CD4-positive, CD25-positive, alpha-beta regulatory T cell (primary cell): ENCODE measurements at regions not wholly inside any gene's neighbourhood (a gene's known extent, or its start where the extent isn't known, plus 50 kb on each side); places are given as distances from the start of the nearest gene placed in this dataset.

Experiments used
- ATAC-seq, 2 donors: fragments of 150-1000 bp; cut with Tn5 transposase; one replicate each; pipeline ENCODE4 v1.10.0; 2021; ENCODE audit warnings: low read depth in 2 of 2, moderate number of reproducible peaks in 2 of 2, moderate library complexity in 1 of 2
- DNase-seq, 3 donors: peaks; one replicate each; pipeline versions ENCODE4 v3.0.0 to v3.0.0-alpha.2; 2012 to 2022; ENCODE audit warnings: mixed read lengths in 1 of 3
- H3K27ac ChIP-seq: one replicate; pipeline ENCODE4 v1.7.0; 2013; ENCODE audit warnings: mild to moderate bottlenecking, low read length; ENCODE audit not compliant: insufficient read depth, poor library complexity, severe bottlenecking
- H3K27me3 ChIP-seq: one replicate; pipeline ENCODE4 v1.7.0; 2013; ENCODE audit warnings: low read length; ENCODE audit not compliant: control insufficient read depth, insufficient read depth
- H3K36me3 ChIP-seq: one replicate; pipeline ENCODE4 v1.7.0; 2013; ENCODE audit warnings: mild to moderate bottlenecking, low read length, moderate library complexity; ENCODE audit not compliant: control insufficient read depth, insufficient read depth
- H3K4me1 ChIP-seq: 2 replicates; pipeline ENCODE4 v1.7.0; 2013; ENCODE audit warnings: mild to moderate bottlenecking, low read length; ENCODE audit not compliant: insufficient read depth, control insufficient read depth, poor library complexity, severe bottlenecking
- H3K4me3 ChIP-seq: one replicate; pipeline ENCODE4 v1.7.0; 2013; ENCODE audit warnings: low read depth, mild to moderate bottlenecking, low read length, moderate library complexity
- H3K9me3 ChIP-seq, 2 experiments: 1 replicate in 1 of 2; 2 replicates in 1 of 2; pipeline ENCODE4 v1.7.0; 2013; ENCODE audit warnings: low read length in 2 of 2, mild to moderate bottlenecking in 1 of 2, moderate library complexity in 1 of 2; ENCODE audit not compliant: control insufficient read depth in 2 of 2
- H3K27ac Mint-ChIP-seq, 3 donors: one replicate each; pipeline ENCODE4 v1.8.0; 2020 to 2022; ENCODE audit warnings: mild to moderate bottlenecking in 3 of 3, mixed read lengths in 3 of 3, moderate library complexity in 2 of 3
- H3K27me3 Mint-ChIP-seq: one replicate; pipeline ENCODE4 v1.8.0; 2022; ENCODE audit warnings: mild to moderate bottlenecking, mixed read lengths
- H3K36me3 Mint-ChIP-seq: one replicate; pipeline ENCODE4 v1.8.0; 2020; ENCODE audit warnings: mixed read lengths
- H3K4me1 Mint-ChIP-seq, 4 donors: one replicate each; pipeline ENCODE4 v1.8.0; 2020 to 2022; ENCODE audit warnings: mixed read lengths in 4 of 4, mild to moderate bottlenecking in 1 of 4
- H3K4me3 Mint-ChIP-seq, 4 donors: one replicate each; pipeline ENCODE4 v1.8.0; 2020 to 2022; ENCODE audit warnings: mild to moderate bottlenecking in 4 of 4, mixed read lengths in 4 of 4, moderate library complexity in 3 of 4
- H3K9me3 Mint-ChIP-seq, 7 donors: one replicate each; pipeline ENCODE4 v1.8.0; 2020 to 2022; ENCODE audit warnings: mixed read lengths in 7 of 7, mild to moderate bottlenecking in 3 of 7, moderate library complexity in 2 of 7

GRCh38 chr17:31745964-31746600 is 113.0 kb downstream of the COPRS start:
- no peaks in the 10 kb centered on the region for H3K36me3 ChIP-seq
- H3K4me3 ChIP-seq = no peak overlapping the region
- no peak for DNase-seq
- H3K9me3 Mint-ChIP-seq = no peaks in the 10 kb centered on the region
- no peak overlapping the region for H3K4me3 Mint-ChIP-seq
- H3K27ac ChIP-seq = no peak overlapping the region
- no peak overlapping the region for H3K27ac Mint-ChIP-seq
- ATAC-seq = no peak
- H3K4me1 ChIP-seq = no peaks in the 10 kb centered on the region
- peaks cover 12% of the 10 kb centered on the region for H3K27me3 ChIP-seq
- H3K4me1 Mint-ChIP-seq = no peaks in the 10 kb centered on the region
- H3K36me3 Mint-ChIP-seq = no peaks in the 10 kb centered on the region
- H3K27me3 Mint-ChIP-seq = peaks cover 49% of the 10 kb centered on the region
- no peaks in the 10 kb centered on the region for H3K9me3 ChIP-seq

GRCh38 chr17:31744511-31744951 is 114.5 kb downstream of the COPRS start:
- Mint-ChIP-seq H3K4me3 (no peak overlapping the region), H3K36me3 (no peaks in the 10 kb centered on the region), H3K9me3 (no peaks in the 10 kb centered on the region), H3K4me1 (no peaks in the 10 kb centered on the region), H3K27me3 (peaks cover 59% of the 10 kb centered on the region), H3K27ac (no peak overlapping the region)
- no peak for ATAC-seq
- H3K4me1 ChIP-seq = no peaks in the 10 kb centered on the region
- no peaks in the 10 kb centered on the region for H3K9me3 ChIP-seq
- no peaks in the 10 kb centered on the region for H3K36me3 ChIP-seq
- no peak for DNase-seq
- peaks cover 12% of the 10 kb centered on the region for H3K27me3 ChIP-seq
- H3K4me3 ChIP-seq = no peak overlapping the region
- H3K27ac ChIP-seq = no peak overlapping the region

DNA sequence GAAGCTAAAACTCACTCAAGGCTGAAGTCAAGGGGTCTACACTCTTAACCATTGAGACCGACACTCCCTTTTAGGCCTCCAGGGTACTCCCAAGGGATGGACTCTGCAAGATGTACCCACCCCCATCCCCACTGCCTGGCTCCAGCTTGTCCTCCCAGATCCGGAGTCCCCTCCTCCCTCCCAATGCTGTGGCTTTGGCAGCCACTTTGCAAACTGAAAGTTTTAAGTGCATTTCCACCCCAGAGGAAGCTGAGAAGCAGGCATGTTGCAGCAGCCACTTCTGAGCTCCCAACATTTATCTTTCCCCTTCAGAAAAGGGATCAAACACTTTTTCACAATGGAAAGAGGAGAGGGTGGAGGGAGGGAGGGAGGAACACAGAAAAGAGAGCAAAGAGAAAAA is 115.2 kb downstream of the COPRS start:
- Histone ChIP-seq H3K4me1 (no peaks in the 10 kb centered on the region), H3K4me3 (no peak overlapping the region), H3K27me3 (peaks cover 12% of the 10 kb centered on the region), H3K36me3 (no peaks in the 10 kb centered on the region), H3K27ac (no peak overlapping the region), H3K9me3 (no peaks in the 10 kb centered on the region)
- H3K27me3 Mint-ChIP-seq = peaks cover 57% of the 10 kb centered on the region
- no peak for DNase-seq
- ATAC-seq = no peak
- no peak overlapping the region for H3K27ac Mint-ChIP-seq
- no peaks in the 10 kb centered on the region for H3K36me3 Mint-ChIP-seq
- H3K4me1 Mint-ChIP-seq = no peaks in the 10 kb centered on the region
- no peak overlapping the region for H3K4me3 Mint-ChIP-seq
- no peaks in the 10 kb centered on the region for H3K9me3 Mint-ChIP-seq

- H3K4me1 Mint-ChIP-seq = no peaks in the 10 kb centered on the region
- no peak for DNase-seq
- no peaks in the 10 kb centered on the region for H3K9me3 Mint-ChIP-seq
Observed at GRCh38 chr17:31741371-31741770, 117.7 kb downstream of the COPRS start.

GRCh38 chr17:31740611-31741082 is 118.4 kb downstream of the COPRS start:
- no peak overlapping the region for H3K27ac ChIP-seq
- H3K9me3 Mint-ChIP-seq = no peaks in the 10 kb centered on the region
- H3K4me3 ChIP-seq = no peak overlapping the region
- H3K27ac Mint-ChIP-seq = no peak overlapping the region
- no peaks in the 10 kb centered on the region for H3K4me1 ChIP-seq
- DNase-seq (no peak), ATAC-seq (no peak)
- peaks cover 12% of the 10 kb centered on the region for H3K27me3 ChIP-seq
- H3K36me3 ChIP-seq = no peaks in the 10 kb centered on the region
- H3K4me3 Mint-ChIP-seq = no peak overlapping the region
- no peaks in the 10 kb centered on the region for H3K9me3 ChIP-seq
- H3K36me3 Mint-ChIP-seq = no peaks in the 10 kb centered on the region
- no peaks in the 10 kb centered on the region for H3K4me1 Mint-ChIP-seq
- H3K27me3 Mint-ChIP-seq = peaks cover 55% of the 10 kb centered on the region

More at GRCh38 chr17:31741371-31741770, 117.7 kb downstream of the COPRS start:
- Histone ChIP-seq H3K4me3 (no peak overlapping the region), H3K4me1 (no peaks in the 10 kb centered on the region), H3K27me3 (peaks cover 12% of the 10 kb centered on the region), H3K9me3 (no peaks in the 10 kb centered on the region), H3K27ac (no peak overlapping the region), H3K36me3 (no peaks in the 10 kb centered on the region)
- peaks cover 55% of the 10 kb centered on the region for H3K27me3 Mint-ChIP-seq
- no peak for ATAC-seq
- no peak overlapping the region for H3K27ac Mint-ChIP-seq
- H3K4me3 Mint-ChIP-seq = no peak overlapping the region
- H3K36me3 Mint-ChIP-seq = no peaks in the 10 kb centered on the region

GRCh38 chr17:31738996-31739699 is 119.9 kb downstream of the COPRS start:
- no peaks in the 10 kb centered on the region for H3K36me3 ChIP-seq
- H3K4me3 ChIP-seq = no peak overlapping the region
- Mint-ChIP-seq H3K4me3 (no peak overlapping the region), H3K27me3 (peaks cover 49% of the 10 kb centered on the region), H3K36me3 (no peaks in the 10 kb centered on the region), H3K4me1 (no peaks in the 10 kb centered on the region), H3K9me3 (no peaks in the 10 kb centered on the region), H3K27ac (no peak overlapping the region)
- no peak for ATAC-seq
- DNase-seq = no peak
- no peaks in the 10 kb centered on the region for H3K9me3 ChIP-seq
- no peaks in the 10 kb centered on the region for H3K4me1 ChIP-seq
- peaks cover 10% of the 10 kb centered on the region for H3K27me3 ChIP-seq
- no peak overlapping the region for H3K27ac ChIP-seq

- no peak for ATAC-seq
Observed at GRCh38 chr17:31738488-31738887, 120.6 kb downstream of the COPRS start.

DNA sequence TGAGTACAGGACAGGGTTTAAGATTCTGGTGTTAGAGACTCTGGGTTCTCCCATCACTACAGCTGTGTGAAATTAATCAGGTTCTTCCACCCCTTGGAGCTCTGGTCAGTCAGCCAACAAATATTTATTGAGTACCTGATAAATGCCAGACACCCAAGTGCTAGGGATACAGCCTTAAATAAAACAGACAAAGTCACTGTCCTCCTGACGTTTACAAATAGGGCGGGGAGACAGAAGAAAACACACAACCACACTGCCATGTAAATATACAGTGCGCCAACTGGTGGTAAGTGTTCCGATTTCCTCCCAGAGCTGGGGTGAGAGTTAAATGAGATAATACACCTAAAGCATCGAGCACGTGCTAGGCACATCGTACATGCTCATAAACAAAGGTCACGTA is 121.0 kb downstream of the COPRS start:
- ATAC-seq = no peak
- H3K4me1 Mint-ChIP-seq = no peaks in the 10 kb centered on the region

More at GRCh38 chr17:31738488-31738887, 120.6 kb downstream of the COPRS start:
- Histone ChIP-seq H3K4me1 (no peaks in the 10 kb centered on the region), H3K9me3 (no peaks in the 10 kb centered on the region), H3K36me3 (no peaks in the 10 kb centered on the region), H3K27ac (no peak overlapping the region), H3K4me3 (no peak overlapping the region), H3K27me3 (peaks cover 7% of the 10 kb centered on the region)
- Mint-ChIP-seq H3K4me3 (no peak overlapping the region), H3K9me3 (no peaks in the 10 kb centered on the region), H3K4me1 (no peaks in the 10 kb centered on the region), H3K27me3 (peaks cover 45% of the 10 kb centered on the region), H3K27ac (no peak overlapping the region), H3K36me3 (no peaks in the 10 kb centered on the region)
- no peak for DNase-seq

More for the DNA sequence above, 121.0 kb downstream of the COPRS start:
- Histone ChIP-seq H3K36me3 (no peaks in the 10 kb centered on the region), H3K4me1 (no peaks in the 10 kb centered on the region), H3K27me3 (peaks cover 7% of the 10 kb centered on the region), H3K9me3 (no peaks in the 10 kb centered on the region), H3K27ac (no peak overlapping the region), H3K4me3 (no peak overlapping the region)
- Mint-ChIP-seq H3K27me3 (peaks cover 45% of the 10 kb centered on the region), H3K9me3 (no peaks in the 10 kb centered on the region), H3K4me3 (no peak overlapping the region), H3K36me3 (no peaks in the 10 kb centered on the region), H3K27ac (no peak overlapping the region)
- no peak for DNase-seq
